WTC11 (cell line): ENCODE measurements at regions not wholly inside any gene's neighbourhood (a gene's known extent, or its start where the extent isn't known, plus 50 kb on each side); places are given as distances from the start of the nearest gene placed in this dataset.

Experiments
- ATAC-seq: fragments of 200-7000 bp; cut with Tn5 transposase; 2 replicates; pipeline ENCODE4 v1.10.0; 2021; ENCODE audit warnings: mild to moderate bottlenecking, moderate library complexity
- CTCF ChIA-PET: fragments of 300-600 bp; sonication (Branson Sonifier 250); formaldehyde crosslinking; loops from one replicate; lab custom pipeline; 2021; ENCODE audit warnings: antibody characterized with exemption; lab: Charles Lee
- POLR2A ChIA-PET: fragments of 350-600 bp; sonication (Branson Sonifier 250); formaldehyde crosslinking; loops from one replicate; lab custom pipeline; 2021; ENCODE audit warnings: antibody characterized with exemption; lab: Charles Lee
- DNase-seq: peaks from one replicate; pipeline ENCODE4 v3.0.0; 2021; ENCODE audit warnings: low spot score
- H3K27ac Mint-ChIP-seq: 2 replicates; pipeline ENCODE4 v1.8.0; 2021; ENCODE audit warnings: mixed read lengths
- H3K27me3 Mint-ChIP-seq: 2 replicates; pipeline ENCODE4 v1.8.0; 2021; ENCODE audit warnings: low read depth, mild to moderate bottlenecking, moderate library complexity, mixed read lengths
- H3K36me3 Mint-ChIP-seq: 2 replicates; pipeline ENCODE4 v1.8.0; 2021; ENCODE audit warnings: mixed read lengths
- H3K4me1 Mint-ChIP-seq: 2 replicates; pipeline ENCODE4 v1.8.0; 2022; ENCODE audit warnings: mixed read lengths
- H3K4me3 Mint-ChIP-seq: 2 replicates; pipeline ENCODE4 v1.8.0; 2021; ENCODE audit warnings: mild to moderate bottlenecking, moderate library complexity, mixed read lengths
- H3K9me3 Mint-ChIP-seq: 2 replicates; pipeline ENCODE4 v1.8.0; 2021; ENCODE audit warnings: mixed read lengths
- CBFB ChIP-seq: sonication (generic); formaldehyde crosslinking; IDR thresholded peaks from 2 replicates; pipeline ENCODE4 v1.8.1; 2022; ENCODE audit warnings: mild to moderate bottlenecking, low read depth, missing genetic modification reagents
- CREB1 ChIP-seq: sonication (generic); formaldehyde crosslinking; IDR thresholded peaks from 2 replicates; pipeline ENCODE4 v1.8.0; 2023; ENCODE audit warnings: mild to moderate bottlenecking, missing genetic modification reagents
- CREM ChIP-seq: sonication (generic); formaldehyde crosslinking; IDR thresholded peaks from 2 replicates; pipeline ENCODE4 v1.8.1; 2022; ENCODE audit warnings: mild to moderate bottlenecking, missing genetic modification reagents, moderate library complexity
- ELF4 ChIP-seq: sonication (generic); formaldehyde crosslinking; IDR thresholded peaks from 2 replicates; pipeline ENCODE4 v1.8.1; 2022; ENCODE audit warnings: low read depth, mild to moderate bottlenecking, moderate library complexity, missing genetic modification reagents
- FOXJ3 ChIP-seq: sonication (generic); formaldehyde crosslinking; IDR thresholded peaks from 2 replicates; pipeline ENCODE4 v1.9.0; 2021; ENCODE audit warnings: missing genetic modification reagents, mild to moderate bottlenecking, borderline replicate concordance
- IRF2 ChIP-seq: sonication (generic); formaldehyde crosslinking; IDR thresholded peaks from 2 replicates; pipeline ENCODE4 v1.8.0; 2022; ENCODE audit warnings: low read depth, missing genetic modification reagents, borderline replicate concordance
- KAT7 ChIP-seq: sonication (generic); formaldehyde crosslinking; IDR thresholded peaks from 2 replicates; pipeline ENCODE4 v1.8.1; 2023; ENCODE audit warnings: missing genetic modification reagents, mild to moderate bottlenecking, borderline replicate concordance
- MXD4 ChIP-seq: fragments of 250-450 bp; sonication (Bioruptor Pico); IDR thresholded peaks from 2 replicates; pipeline ENCODE4 v1.8.0; 2021; ENCODE audit warnings: mild to moderate bottlenecking, moderate library complexity, borderline replicate concordance
- NR1H2 ChIP-seq: sonication (generic); formaldehyde crosslinking; IDR thresholded peaks from 2 replicates; pipeline ENCODE4 v1.9.0; 2021; ENCODE audit warnings: mild to moderate bottlenecking, moderate library complexity, missing genetic modification reagents
- NR3C1 ChIP-seq: sonication (generic); formaldehyde crosslinking; conservative IDR thresholded peaks from 2 replicates; pipeline ENCODE4 v1.8.1; 2023; ENCODE audit warnings: low read depth, mild to moderate bottlenecking, missing genetic modification reagents
- PRRX2 ChIP-seq: fragments of 250-450 bp; sonication (Bioruptor Pico); IDR thresholded peaks from 2 replicates; pipeline ENCODE4 v1.8.0; 2021; ENCODE audit warnings: mild to moderate bottlenecking
- RELA ChIP-seq: sonication (generic); formaldehyde crosslinking; IDR thresholded peaks from 2 replicates; pipeline ENCODE4 v1.8.1; 2022; ENCODE audit warnings: missing genetic modification reagents, mild to moderate bottlenecking, borderline replicate concordance
- RORB ChIP-seq: fragments of 250-450 bp; sonication (Bioruptor Pico); IDR thresholded peaks from 2 replicates; pipeline ENCODE4 v1.9.0; 2021; ENCODE audit warnings: mild to moderate bottlenecking
- TP53 ChIP-seq: sonication (generic); formaldehyde crosslinking; IDR thresholded peaks from 2 replicates; pipeline ENCODE4 v1.8.1; 2023; ENCODE audit warnings: mild to moderate bottlenecking, missing genetic modification reagents
- ZNF232 ChIP-seq: sonication (generic); formaldehyde crosslinking; IDR thresholded peaks from 2 replicates; pipeline ENCODE4 v1.8.0; 2022; ENCODE audit warnings: mild to moderate bottlenecking, missing genetic modification reagents
- ZNF396 ChIP-seq: fragments of 250-450 bp; sonication (Bioruptor Pico); IDR thresholded peaks from 2 replicates; pipeline ENCODE4 v1.8.0; 2021; ENCODE audit warnings: mild to moderate bottlenecking, moderate library complexity, borderline replicate concordance
- ZNF416 ChIP-seq: fragments of 250-450 bp; sonication (Bioruptor Pico); IDR thresholded peaks from 2 replicates; pipeline ENCODE4 v1.9.0; 2021; ENCODE audit warnings: mild to moderate bottlenecking, inconsistent platforms
- TF ChIP-seq, protein P1 (sequence below): sonication (generic); formaldehyde crosslinking; IDR thresholded peaks from 2 replicates; pipeline ENCODE4 v1.8.0; 2022; ENCODE audit warnings: mild to moderate bottlenecking, missing genetic modification reagents
- TF ChIP-seq, protein P2 (sequence below): fragments of 250-450 bp; sonication (Bioruptor Pico); IDR thresholded peaks from 2 replicates; pipeline ENCODE4 v1.9.0; 2021; ENCODE audit warnings: mild to moderate bottlenecking
- TF ChIP-seq, protein P3 (sequence below): fragments of 250-450 bp; sonication (Bioruptor Pico); IDR thresholded peaks from 2 replicates; pipeline ENCODE4 v2.1.2; 2022; ENCODE audit warnings: mild to moderate bottlenecking, moderate library complexity
- TF ChIP-seq, protein P4 (sequence below): fragments of 200-600 bp; IDR thresholded peaks from 2 replicates; pipeline ENCODE4 v1.8.0; 2022; ENCODE audit warnings: antibody characterized with exemption
- TF ChIP-seq, protein P5 (sequence below): sonication (generic); formaldehyde crosslinking; IDR thresholded peaks from 2 replicates; pipeline ENCODE4 v1.8.1; 2022; ENCODE audit warnings: mild to moderate bottlenecking, moderate library complexity, missing genetic modification reagents
- TF ChIP-seq, protein P6 (sequence below): sonication (generic); formaldehyde crosslinking; IDR thresholded peaks from 2 replicates; pipeline ENCODE4 v1.8.1; 2023; ENCODE audit warnings: mild to moderate bottlenecking, missing genetic modification reagents
- TF ChIP-seq, protein P7 (sequence below): sonication (generic); formaldehyde crosslinking; IDR thresholded peaks from 2 replicates; pipeline ENCODE4 v1.8.0; 2023; ENCODE audit warnings: missing genetic modification reagents, mild to moderate bottlenecking, borderline replicate concordance

DNA sequence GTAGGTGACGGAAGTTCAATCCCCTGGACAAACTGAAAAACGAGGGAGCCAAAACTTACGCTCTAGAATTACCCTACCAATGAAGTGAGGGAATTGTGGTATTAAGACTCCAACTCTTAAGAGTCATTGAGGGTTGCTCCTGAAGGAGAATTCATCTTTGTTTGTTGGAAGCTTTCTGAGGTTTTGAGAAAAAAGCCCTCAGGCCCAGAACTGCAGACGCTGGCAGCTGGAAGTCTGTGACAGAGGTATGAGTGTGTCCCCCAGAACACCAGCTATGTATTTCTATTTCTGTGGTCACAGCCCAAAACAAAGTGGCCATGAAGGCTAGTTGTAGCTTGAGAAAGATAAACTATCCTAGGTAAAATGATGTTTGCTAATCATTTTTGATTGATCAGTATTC lies 438.8 kb upstream of the B3GALT2 start (continued):
- TF ChIP-seq CREM (CRISPR knock-in tag), result no peak
- TF ChIP-seq RORB (CRISPR knock-in tag), result no peak
- no peak for TF ChIP-seq ELF4 (CRISPR knock-in tag)
- TF ChIP-seq, protein P1, sequence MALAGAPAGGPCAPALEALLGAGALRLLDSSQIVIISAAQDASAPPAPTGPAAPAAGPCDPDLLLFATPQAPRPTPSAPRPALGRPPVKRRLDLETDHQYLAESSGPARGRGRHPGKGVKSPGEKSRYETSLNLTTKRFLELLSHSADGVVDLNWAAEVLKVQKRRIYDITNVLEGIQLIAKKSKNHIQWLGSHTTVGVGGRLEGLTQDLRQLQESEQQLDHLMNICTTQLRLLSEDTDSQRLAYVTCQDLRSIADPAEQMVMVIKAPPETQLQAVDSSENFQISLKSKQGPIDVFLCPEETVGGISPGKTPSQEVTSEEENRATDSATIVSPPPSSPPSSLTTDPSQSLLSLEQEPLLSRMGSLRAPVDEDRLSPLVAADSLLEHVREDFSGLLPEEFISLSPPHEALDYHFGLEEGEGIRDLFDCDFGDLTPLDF (CRISPR knock-in tag), result no peak
- no peak for TF ChIP-seq KAT7 (CRISPR knock-in tag)
- TF ChIP-seq, protein P2, sequence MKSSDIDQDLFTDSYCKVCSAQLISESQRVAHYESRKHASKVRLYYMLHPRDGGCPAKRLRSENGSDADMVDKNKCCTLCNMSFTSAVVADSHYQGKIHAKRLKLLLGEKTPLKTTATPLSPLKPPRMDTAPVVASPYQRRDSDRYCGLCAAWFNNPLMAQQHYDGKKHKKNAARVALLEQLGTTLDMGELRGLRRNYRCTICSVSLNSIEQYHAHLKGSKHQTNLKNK (CRISPR knock-in tag), result no peak
- TF ChIP-seq ZNF416, result no peak
- no peak for TF ChIP-seq ZNF232
- no peak for TF ChIP-seq CREB1 (CRISPR knock-in tag)
- TF ChIP-seq, all 79 proteins: peak for 0

DNA sequence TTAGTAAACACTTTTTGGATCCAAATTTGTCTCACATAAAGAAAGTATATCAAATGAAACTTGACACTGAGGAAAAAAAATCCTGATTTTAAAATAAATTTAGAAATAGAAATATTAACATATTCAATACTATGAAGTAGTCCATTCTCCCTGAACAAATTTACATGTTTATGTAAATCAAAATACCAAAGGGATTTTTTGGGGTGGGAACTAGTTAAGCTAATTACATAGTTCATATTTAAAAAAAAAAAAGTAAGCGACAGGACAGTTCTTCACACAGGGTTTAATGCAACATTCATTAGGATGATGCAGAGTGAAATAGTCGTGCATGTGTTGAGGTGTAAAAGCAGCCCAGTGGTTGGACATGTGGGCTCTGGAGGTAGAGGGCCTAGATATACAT lies 433.5 kb upstream of the B3GALT2 start:
- TF ChIP-seq CBFB (CRISPR knock-in tag) (no peak), ZNF416 (no peak), NR3C1 (no peak), CREM (CRISPR knock-in tag) (no peak), FOXJ3 (CRISPR knock-in tag) (no peak), IRF2 (CRISPR knock-in tag) (no peak), TP53 (CRISPR knock-in tag) (no peak), KAT7 (CRISPR knock-in tag) (no peak), NR1H2 (no peak), MXD4 (CRISPR knock-in tag) (no peak), RELA (no peak), ELF4 (CRISPR knock-in tag) (no peak), PRRX2 (CRISPR knock-in tag) (no peak), ZNF396 (CRISPR knock-in tag) (no peak)
- TF ChIP-seq, protein P3, sequence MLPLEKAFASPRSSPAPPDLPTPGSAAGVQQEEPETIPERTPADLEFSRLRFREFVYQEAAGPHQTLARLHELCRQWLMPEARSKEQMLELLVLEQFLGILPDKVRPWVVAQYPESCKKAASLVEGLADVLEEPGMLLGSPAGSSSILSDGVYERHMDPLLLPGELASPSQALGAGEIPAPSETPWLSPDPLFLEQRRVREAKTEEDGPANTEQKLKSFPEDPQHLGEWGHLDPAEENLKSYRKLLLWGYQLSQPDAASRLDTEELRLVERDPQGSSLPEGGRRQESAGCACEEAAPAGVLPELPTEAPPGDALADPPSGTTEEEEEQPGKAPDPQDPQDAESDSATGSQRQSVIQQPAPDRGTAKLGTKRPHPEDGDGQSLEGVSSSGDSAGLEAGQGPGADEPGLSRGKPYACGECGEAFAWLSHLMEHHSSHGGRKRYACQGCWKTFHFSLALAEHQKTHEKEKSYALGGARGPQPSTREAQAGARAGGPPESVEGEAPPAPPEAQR (CRISPR knock-in tag), result no peak
- TF ChIP-seq, protein P4, sequence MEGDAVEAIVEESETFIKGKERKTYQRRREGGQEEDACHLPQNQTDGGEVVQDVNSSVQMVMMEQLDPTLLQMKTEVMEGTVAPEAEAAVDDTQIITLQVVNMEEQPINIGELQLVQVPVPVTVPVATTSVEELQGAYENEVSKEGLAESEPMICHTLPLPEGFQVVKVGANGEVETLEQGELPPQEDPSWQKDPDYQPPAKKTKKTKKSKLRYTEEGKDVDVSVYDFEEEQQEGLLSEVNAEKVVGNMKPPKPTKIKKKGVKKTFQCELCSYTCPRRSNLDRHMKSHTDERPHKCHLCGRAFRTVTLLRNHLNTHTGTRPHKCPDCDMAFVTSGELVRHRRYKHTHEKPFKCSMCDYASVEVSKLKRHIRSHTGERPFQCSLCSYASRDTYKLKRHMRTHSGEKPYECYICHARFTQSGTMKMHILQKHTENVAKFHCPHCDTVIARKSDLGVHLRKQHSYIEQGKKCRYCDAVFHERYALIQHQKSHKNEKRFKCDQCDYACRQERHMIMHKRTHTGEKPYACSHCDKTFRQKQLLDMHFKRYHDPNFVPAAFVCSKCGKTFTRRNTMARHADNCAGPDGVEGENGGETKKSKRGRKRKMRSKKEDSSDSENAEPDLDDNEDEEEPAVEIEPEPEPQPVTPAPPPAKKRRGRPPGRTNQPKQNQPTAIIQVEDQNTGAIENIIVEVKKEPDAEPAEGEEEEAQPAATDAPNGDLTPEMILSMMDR, result no peak
- TF ChIP-seq, protein P5, sequence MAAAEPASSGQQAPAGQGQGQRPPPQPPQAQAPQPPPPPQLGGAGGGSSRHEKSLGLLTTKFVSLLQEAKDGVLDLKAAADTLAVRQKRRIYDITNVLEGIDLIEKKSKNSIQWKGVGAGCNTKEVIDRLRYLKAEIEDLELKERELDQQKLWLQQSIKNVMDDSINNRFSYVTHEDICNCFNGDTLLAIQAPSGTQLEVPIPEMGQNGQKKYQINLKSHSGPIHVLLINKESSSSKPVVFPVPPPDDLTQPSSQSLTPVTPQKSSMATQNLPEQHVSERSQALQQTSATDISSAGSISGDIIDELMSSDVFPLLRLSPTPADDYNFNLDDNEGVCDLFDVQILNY (CRISPR knock-in tag), result no peak
- TF ChIP-seq, protein P6, sequence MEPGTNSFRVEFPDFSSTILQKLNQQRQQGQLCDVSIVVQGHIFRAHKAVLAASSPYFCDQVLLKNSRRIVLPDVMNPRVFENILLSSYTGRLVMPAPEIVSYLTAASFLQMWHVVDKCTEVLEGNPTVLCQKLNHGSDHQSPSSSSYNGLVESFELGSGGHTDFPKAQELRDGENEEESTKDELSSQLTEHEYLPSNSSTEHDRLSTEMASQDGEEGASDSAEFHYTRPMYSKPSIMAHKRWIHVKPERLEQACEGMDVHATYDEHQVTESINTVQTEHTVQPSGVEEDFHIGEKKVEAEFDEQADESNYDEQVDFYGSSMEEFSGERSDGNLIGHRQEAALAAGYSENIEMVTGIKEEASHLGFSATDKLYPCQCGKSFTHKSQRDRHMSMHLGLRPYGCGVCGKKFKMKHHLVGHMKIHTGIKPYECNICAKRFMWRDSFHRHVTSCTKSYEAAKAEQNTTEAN (CRISPR knock-in tag), result no peak
- TF ChIP-seq, protein P7, sequence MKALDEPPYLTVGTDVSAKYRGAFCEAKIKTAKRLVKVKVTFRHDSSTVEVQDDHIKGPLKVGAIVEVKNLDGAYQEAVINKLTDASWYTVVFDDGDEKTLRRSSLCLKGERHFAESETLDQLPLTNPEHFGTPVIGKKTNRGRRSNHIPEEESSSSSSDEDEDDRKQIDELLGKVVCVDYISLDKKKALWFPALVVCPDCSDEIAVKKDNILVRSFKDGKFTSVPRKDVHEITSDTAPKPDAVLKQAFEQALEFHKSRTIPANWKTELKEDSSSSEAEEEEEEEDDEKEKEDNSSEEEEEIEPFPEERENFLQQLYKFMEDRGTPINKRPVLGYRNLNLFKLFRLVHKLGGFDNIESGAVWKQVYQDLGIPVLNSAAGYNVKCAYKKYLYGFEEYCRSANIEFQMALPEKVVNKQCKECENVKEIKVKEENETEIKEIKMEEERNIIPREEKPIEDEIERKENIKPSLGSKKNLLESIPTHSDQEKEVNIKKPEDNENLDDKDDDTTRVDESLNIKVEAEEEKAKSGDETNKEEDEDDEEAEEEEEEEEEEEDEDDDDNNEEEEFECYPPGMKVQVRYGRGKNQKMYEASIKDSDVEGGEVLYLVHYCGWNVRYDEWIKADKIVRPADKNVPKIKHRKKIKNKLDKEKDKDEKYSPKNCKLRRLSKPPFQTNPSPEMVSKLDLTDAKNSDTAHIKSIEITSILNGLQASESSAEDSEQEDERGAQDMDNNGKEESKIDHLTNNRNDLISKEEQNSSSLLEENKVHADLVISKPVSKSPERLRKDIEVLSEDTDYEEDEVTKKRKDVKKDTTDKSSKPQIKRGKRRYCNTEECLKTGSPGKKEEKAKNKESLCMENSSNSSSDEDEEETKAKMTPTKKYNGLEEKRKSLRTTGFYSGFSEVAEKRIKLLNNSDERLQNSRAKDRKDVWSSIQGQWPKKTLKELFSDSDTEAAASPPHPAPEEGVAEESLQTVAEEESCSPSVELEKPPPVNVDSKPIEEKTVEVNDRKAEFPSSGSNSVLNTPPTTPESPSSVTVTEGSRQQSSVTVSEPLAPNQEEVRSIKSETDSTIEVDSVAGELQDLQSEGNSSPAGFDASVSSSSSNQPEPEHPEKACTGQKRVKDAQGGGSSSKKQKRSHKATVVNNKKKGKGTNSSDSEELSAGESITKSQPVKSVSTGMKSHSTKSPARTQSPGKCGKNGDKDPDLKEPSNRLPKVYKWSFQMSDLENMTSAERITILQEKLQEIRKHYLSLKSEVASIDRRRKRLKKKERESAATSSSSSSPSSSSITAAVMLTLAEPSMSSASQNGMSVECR (CRISPR knock-in tag), result no peak
- POLR2A ChIA-PET, result no interaction called here
- Mint-ChIP-seq H3K4me3 (no peak overlapping the region), H3K27me3 (no peaks in the 10 kb centered on the region), H3K9me3 (peaks cover 4% of the 10 kb centered on the region; the same call in 1 of the 2 replicates), H3K36me3 (no peaks in the 10 kb centered on the region), H3K27ac (no peak overlapping the region), H3K4me1 (no peaks in the 10 kb centered on the region)
- ATAC-seq (no peak), DNase-seq (no peak)
- CTCF ChIA-PET, result no interaction called here
